K562 (cell line): ENCODE measurements at regions not wholly inside any gene's neighbourhood (a gene's known extent, or its start where the extent isn't known, plus 50 kb on each side); places are given as distances from the start of the nearest gene placed in this dataset.

Experiments
- ATAC-seq: fragments of 200-7000 bp; cut with Tn5 transposase; 3 replicates; pipeline ENCODE4 v1.9.1; 2020; ENCODE audit warnings: moderate library complexity
- BruUV-seq: library from RNA; stranded (reverse); fragments of 400-500 nt; replicated peaks from 2 replicates; lab custom pipeline; 2021; lab: Mats Ljungman, UMichigan
- CTCF ChIA-PET: fragments of 300-600 bp; formaldehyde crosslinking; extraction: SDS; loops from one replicate; lab custom pipeline; 2021; ENCODE audit warnings: low intra/inter-chr PET ratio; lab: Yijun Ruan, JAX
- POLR2A ChIA-PET: fragments of 300-600, 350-650 bp; sonication (Branson Sonifier 250); formaldehyde crosslinking; extraction: SDS; loops from one replicate; lab custom pipeline; 2021; ENCODE audit warnings: antibody characterized with exemption, inconsistent platforms; lab: Yijun Ruan, JAX
- DNase-seq, 4 experiments: peaks; one replicate each; pipeline versions ENCODE4 v3.0.0 to v3.0.0-alpha.2; 2011 to 2018; ENCODE audit warnings: low spot score in 3 of 4, mixed read lengths in 3 of 4; ENCODE audit errors: extremely low read depth in 1 of 4
- FAIRE-seq: peaks from 2 replicates; lab custom pipeline; 2011; peaks lifted over from hg19 to GRCh38; lab: Jason Lieb, UNC
- H2AFZ ChIP-seq: 2 replicates; pipeline ENCODE4 v1.6.0; 2011; ENCODE audit warnings: low read depth, low read length, control low read depth, inconsistent platforms
- H3K27ac ChIP-seq: fragments of 200-600 bp; 3 replicates; pipeline ENCODE4 v1.8.0; 2011; ENCODE audit warnings: low read depth, mild to moderate bottlenecking, control low read depth, inconsistent platforms, low read length, moderate library complexity, mixed read lengths; ENCODE audit errors: extremely low read depth
- H3K27me3 ChIP-seq, 2 experiments: fragments of 300-600 bp in 1 of 2; 2 replicates in 1 of 2; 3 replicates in 1 of 2; pipeline versions ENCODE4 v1.6.0 to v1.8.0; 2011; ENCODE audit warnings: inconsistent platforms in 2 of 2, low read length in 2 of 2, mild to moderate bottlenecking in 1 of 2, mixed read lengths in 1 of 2, moderate library complexity in 1 of 2; ENCODE audit not compliant: control insufficient read depth in 2 of 2, insufficient read depth in 2 of 2
- H3K36me3 ChIP-seq: fragments of 300-600 bp; 3 replicates; pipeline ENCODE4 v1.8.0; 2011; ENCODE audit warnings: mild to moderate bottlenecking, low read length, inconsistent platforms; ENCODE audit not compliant: control insufficient read depth, insufficient read depth
- H3K4me1 ChIP-seq, 2 experiments: fragments of 200-600 bp in 1 of 2; replicated peaks in 1 of 2; 2 replicates in 1 of 2; 3 replicates in 1 of 2; pipeline versions ENCODE4 v1.5.1 to v1.8.0; 2011; ENCODE audit warnings: inconsistent platforms in 2 of 2, low read length in 2 of 2, mild to moderate bottlenecking in 1 of 2, mixed read lengths in 1 of 2, moderate library complexity in 1 of 2; ENCODE audit not compliant: control insufficient read depth in 2 of 2, insufficient read depth in 2 of 2
- H3K4me2 ChIP-seq: 2 replicates; pipeline ENCODE4 v1.6.1; 2011; ENCODE audit warnings: low read length, control low read depth, inconsistent platforms, mixed read lengths; ENCODE audit not compliant: insufficient read depth
- H3K4me3 ChIP-seq: fragments of 200-600 bp; sonication (generic), shearing (Covaris generic); 2 replicates; pipeline ENCODE4 v1.5.1; 2016; ENCODE audit warnings: control low read depth, inconsistent platforms
- H3K79me2 ChIP-seq: fragments of 200-600 bp; 3 replicates; pipeline ENCODE4 v1.8.0; 2011; ENCODE audit warnings: low read length, inconsistent platforms; ENCODE audit not compliant: control insufficient read depth, insufficient read depth
- H3K9ac ChIP-seq, 2 experiments: 2 replicates each; pipeline versions ENCODE4 v1.6.0 to v1.6.1; 2011; ENCODE audit warnings: low read depth in 2 of 2, low read length in 2 of 2, control low read depth in 1 of 2, inconsistent platforms in 1 of 2, mild to moderate bottlenecking in 1 of 2, mixed read lengths in 1 of 2; ENCODE audit not compliant: insufficient read depth in 1 of 2
- H3K9me1 ChIP-seq: one replicate; pipeline ENCODE4 v1.6.0; 2011; ENCODE audit warnings: inconsistent platforms, mild to moderate bottlenecking, low read length, moderate library complexity; ENCODE audit not compliant: control insufficient read depth, insufficient read depth
- H3K9me3 ChIP-seq: replicated peaks from 2 replicates; pipeline ENCODE4 v1.5.1; 2011; ENCODE audit warnings: low read depth, low read length, inconsistent platforms; ENCODE audit not compliant: control insufficient read depth, insufficient read depth
- H4K20me1 ChIP-seq: replicated peaks from 2 replicates; pipeline ENCODE4 v1.6.1; 2011; ENCODE audit warnings: low read length, inconsistent platforms, mixed read lengths; ENCODE audit not compliant: control insufficient read depth, insufficient read depth
- BCOR ChIP-seq: fragments of 450-650 bp; IDR thresholded peaks from 2 replicates; pipeline ENCODE4 v1.6.1; 2016
- BRCA1 ChIP-seq, 2 experiments: fragments of 450-650 bp in 1 of 2; sonication (generic) in 1 of 2; formaldehyde crosslinking in 1 of 2; IDR thresholded peaks; 2 replicates each; pipeline versions ENCODE4 v1.5.0 to v1.6.1; 2017 to 2020; ENCODE audit warnings: mild to moderate bottlenecking in 1 of 2, missing genetic modification reagents in 1 of 2
- CREB5 ChIP-seq: fragments of 250-450 bp; sonication (Bioruptor Pico); IDR thresholded peaks from 2 replicates; pipeline ENCODE4 v1.5.0; 2020; ENCODE audit warnings: mild to moderate bottlenecking
- CXXC5 ChIP-seq: fragments of 250-450 bp; sonication (Bioruptor Pico); IDR thresholded peaks from 2 replicates; pipeline ENCODE4 v1.8.0; 2022; ENCODE audit warnings: inconsistent platforms, mild to moderate bottlenecking, moderate library complexity
- FOXJ3 ChIP-seq: sonication (generic); formaldehyde crosslinking; IDR thresholded peaks from 2 replicates; pipeline ENCODE4 v1.4.0; 2020; ENCODE audit warnings: mild to moderate bottlenecking, missing genetic modification reagents
- GTF2A2 ChIP-seq: IDR thresholded peaks from 2 replicates; pipeline ENCODE4 v1.6.1; 2016; ENCODE audit warnings: mild to moderate bottlenecking, missing genetic modification characterization, missing compliant biosample characterization
- KDM1A ChIP-seq, 2 experiments: fragments of 450-650 bp; IDR thresholded peaks; 2 replicates each; pipeline ENCODE4 v1.6.1; 2016; ENCODE audit warnings: mild to moderate bottlenecking in 2 of 2
- LEF1 ChIP-seq: fragments of 450-650 bp; IDR thresholded peaks from 2 replicates; pipeline ENCODE4 v1.6.1; 2016; ENCODE audit warnings: mild to moderate bottlenecking
- MYNN ChIP-seq, 2 experiments: sonication (generic); formaldehyde crosslinking in 1 of 2; IDR thresholded peaks; 2 replicates each; pipeline versions ENCODE4 v1.5.0 to v1.6.1; 2016 to 2020; ENCODE audit warnings: antibody characterized with exemption in 1 of 2, missing genetic modification reagents in 1 of 2
- NFE2 ChIP-seq: IDR thresholded peaks from 2 replicates; pipeline ENCODE4 v1.6.1; 2014; ENCODE audit warnings: antibody characterized with exemption, low read depth
- NR2F6 ChIP-seq: fragments of 450-650 bp; formaldehyde crosslinking; IDR thresholded peaks from 2 replicates; pipeline ENCODE4 v1.4.0; 2020; ENCODE audit warnings: mild to moderate bottlenecking
- OTX1 ChIP-seq: fragments of 450-650 bp; formaldehyde crosslinking; IDR thresholded peaks from 2 replicates; pipeline ENCODE4 v1.4.0; 2022; ENCODE audit warnings: mild to moderate bottlenecking
- PPARD ChIP-seq: fragments of 250-450 bp; sonication (Bioruptor Pico); IDR thresholded peaks from 2 replicates; pipeline ENCODE4 v1.8.0; 2022; ENCODE audit warnings: inconsistent platforms, mild to moderate bottlenecking, moderate library complexity
- PRPF4 ChIP-seq: fragments of 200-400 bp; formaldehyde crosslinking; IDR thresholded peaks from one replicate; pipeline ENCODE4 v1.6.1; 2017; ENCODE audit warnings: low read length, low read depth, mild to moderate bottlenecking; ENCODE audit not compliant: insufficient read depth, poor library complexity, severe bottlenecking
- RBM14 ChIP-seq: fragments of 200-400 bp; formaldehyde crosslinking; IDR thresholded peaks from 2 replicates; pipeline ENCODE4 v1.6.1; 2018; ENCODE audit warnings: low read depth, mild to moderate bottlenecking, low read length, moderate library complexity, borderline replicate concordance; ENCODE audit not compliant: insufficient read depth
- SIN3B ChIP-seq: fragments of 450-650 bp; IDR thresholded peaks from 2 replicates; pipeline ENCODE4 v1.6.1; 2017; ENCODE audit warnings: low read depth, mild to moderate bottlenecking, moderate library complexity
- ZNF121 ChIP-seq: sonication (generic); formaldehyde crosslinking; conservative IDR thresholded peaks from 2 replicates; pipeline ENCODE4 v1.8.0; 2022; ENCODE audit warnings: missing genetic modification reagents
- WGBS: fragments of 100-300 bp; shearing (Covaris generic); methylation state at CpG from one replicate; pipeline ENCODE4 v1.1.6; 2016; ENCODE audit warnings: low coverage, mixed read lengths; ENCODE audit not compliant: insufficient coverage; ENCODE audit errors: missing lambda C conversion rate; 5-methylcytosine and 5-hydroxymethylcytosine counted together
- in situ Hi-C: fragments of 300-500 bp; cut with MboI; formaldehyde crosslinking; loops from 4 replicates; pipeline ENCODE4 v1.15.0; 2018; ENCODE audit warnings: inconsistent platforms, mixed read lengths
- intact Hi-C: fragments of 100-400 bp; cut with micrococcal nuclease; formaldehyde crosslinking; loops from 2 replicates; pipeline ENCODE4 v1.14.2; 2022

GRCh38 chr4:115945026-115945425 is 831.6 kb upstream of the NDST4 start (continued):
- no peak for TF ChIP-seq RBM14
- TF ChIP-seq GTF2A2 (tag): no peak
- TF ChIP-seq FOXJ3 (CRISPR knock-in tag): no peak

GRCh38 chr4:115944146-115944905 is 830.9 kb upstream of the NDST4 start:
- Histone ChIP-seq H3K9ac (no peak overlapping the region), H4K20me1 (no peaks in the 10 kb centered on the region), H3K79me2 (no peaks in the 10 kb centered on the region), H3K4me1 (no peaks in the 10 kb centered on the region), H2AFZ (no peak overlapping the region), H3K4me2 (no peak overlapping the region), H3K27me3 (no peaks in the 10 kb centered on the region), H3K4me3 (no peak overlapping the region), H3K9me1 (no peaks in the 10 kb centered on the region), H3K9me3 (no peaks in the 10 kb centered on the region), H3K36me3 (no peaks in the 10 kb centered on the region), H3K27ac (no peak overlapping the region)
- ChIA-PET CTCF (no interaction called here), POLR2A (no interaction called here)
- no peak for ATAC-seq
- BruUV-seq: no TSS peak
- no peak for DNase-seq
- in situ Hi-C loops: no loop called here
- WGBS: 3% methylated on average over 5 of the region's 5 CpGs
- intact Hi-C loops: no loop called here
- no peak for FAIRE-seq
- TF ChIP-seq MYNN (IDR thresholded peaks at IDR 0.05): no peak
- no peak for TF ChIP-seq MYNN (CRISPR knock-in tag; IDR thresholded peaks at IDR 0.05)
- no peak for TF ChIP-seq ZNF121 (CRISPR knock-in tag)
- TF ChIP-seq OTX1 (CRISPR knock-in tag): no peak
- no peak for TF ChIP-seq CREB5
- no peak for TF ChIP-seq CXXC5 (CRISPR knock-in tag)
- TF ChIP-seq BRCA1 (IDR thresholded peaks at IDR 0.05): no peak
- no peak for TF ChIP-seq BRCA1 (CRISPR knock-in tag; IDR thresholded peaks at IDR 0.05)
- TF ChIP-seq BCOR: no peak
- TF ChIP-seq NFE2: no peak
- no peak for TF ChIP-seq LEF1
- TF ChIP-seq NR2F6 (CRISPR knock-in tag): no peak
- no peak for TF ChIP-seq SIN3B
- TF ChIP-seq PRPF4: no peak
- no peak for TF ChIP-seq KDM1A (IDR thresholded peaks at IDR 0.05)
- TF ChIP-seq PPARD: no peak
